ENCODE measurements at regions not wholly inside any gene's neighbourhood (a gene's known extent, or its start where the extent isn't known, plus 50 kb on each side); places are given as distances from the start of the nearest gene placed in this dataset.

- no peak for TF ChIP-seq CTCF (conservative IDR thresholded peaks at IDR 0.05; ENCODE audit: low read length)
- DNase-seq (ENCODE audit: low read depth) = no peak
Observed at GRCh38 chr15:62900071-62900802, 142.3 kb upstream of the TPM1 start.

GRCh38 chr15:62901087-62901486 lies 141.5 kb upstream of the TPM1 start:
- H3K4me3 ChIP-seq (ENCODE audit: low read length) = no peak overlapping the region
- no peak for TF ChIP-seq CTCF (conservative IDR thresholded peaks at IDR 0.05; ENCODE audit: low read length)
- no peak for DNase-seq (ENCODE audit: low read depth)

More at GRCh38 chr15:62900071-62900802, 142.3 kb upstream of the TPM1 start:
- H3K4me3 ChIP-seq (ENCODE audit: low read length) = no peak overlapping the region

- DNase-seq (ENCODE audit: low read depth) = peak; percentile 59
- H3K4me3 ChIP-seq (ENCODE audit: low read length) = no peak overlapping the region
- no peak for TF ChIP-seq CTCF (conservative IDR thresholded peaks at IDR 0.05; ENCODE audit: low read length)
Observed at GRCh38 chr15:62901909-62902546, 140.5 kb upstream of the TPM1 start.

GRCh38 chr15:62902821-62903220 lies 139.7 kb upstream of the TPM1 start:
- no peak for TF ChIP-seq CTCF (conservative IDR thresholded peaks at IDR 0.05; ENCODE audit: low read length)
- H3K4me3 ChIP-seq (ENCODE audit: low read length) = no peak overlapping the region
- DNase-seq (ENCODE audit: low read depth) = no peak

GRCh38 chr15:62903437-62903836 lies 139.1 kb upstream of the TPM1 start:
- TF ChIP-seq CTCF (conservative IDR thresholded peaks at IDR 0.05; ENCODE audit: low read length) = no peak
- DNase-seq (ENCODE audit: low read depth) = no peak
- H3K4me3 ChIP-seq (ENCODE audit: low read length) = no peak overlapping the region

- no peak for DNase-seq (ENCODE audit: low read depth)
- no peak overlapping the region for H3K4me3 ChIP-seq (ENCODE audit: low read length)
- no peak for TF ChIP-seq CTCF (conservative IDR thresholded peaks at IDR 0.05; ENCODE audit: low read length)
Observed at GRCh38 chr15:62904041-62904910, 138.3 kb upstream of the TPM1 start.
